Natural killer cell (primary cell): ENCODE measurements at regions not wholly inside any gene's neighbourhood (a gene's known extent, or its start where the extent isn't known, plus 50 kb on each side); places are given as distances from the start of the nearest gene placed in this dataset.
"Not testable (repeated sequence)": the region's sequence is repeated elsewhere in the genome, so short reads cannot be mapped to it uniquely, and the experiment has no call there.

Experiments used
- ATAC-seq, 3 donors: fragments of 150-1000 bp in 2 of 3; fragments of 200-7000 bp in 1 of 3; cut with Tn5 transposase; 1 replicate in 1 of 3; 2 replicates in 2 of 3; pipeline ENCODE4 v1.10.0; 2021; ENCODE audit warnings: mild to moderate bottlenecking in 2 of 3, moderate library complexity in 2 of 3
- DNase-seq, 2 donors: peaks; one replicate each; pipeline versions ENCODE4 v3.0.0 to v3.0.0-alpha.2; 2013 to 2021; ENCODE audit warnings: mixed read lengths in 1 of 2
- H3K27ac ChIP-seq: one replicate; pipeline ENCODE4 v1.5.1; 2013; ENCODE audit warnings: mild to moderate bottlenecking, low read length
- H3K27me3 ChIP-seq: one replicate; pipeline ENCODE4 v1.6.1; 2013; ENCODE audit warnings: low read length; ENCODE audit not compliant: control insufficient read depth, insufficient read depth
- H3K36me3 ChIP-seq: one replicate; pipeline ENCODE4 v1.6.1; 2013; ENCODE audit warnings: low read length; ENCODE audit not compliant: control insufficient read depth, insufficient read depth
- H3K4me1 ChIP-seq: one replicate; pipeline ENCODE4 v1.6.1; 2013; ENCODE audit warnings: low read length; ENCODE audit not compliant: control insufficient read depth, insufficient read depth
- H3K4me3 ChIP-seq: one replicate; pipeline ENCODE4 v1.5.1; 2013; ENCODE audit warnings: low read length
- H3K9me3 ChIP-seq: one replicate; pipeline ENCODE4 v1.6.1; 2013; ENCODE audit warnings: low read length; ENCODE audit not compliant: control insufficient read depth, insufficient read depth
- H3K27ac Mint-ChIP-seq, 2 donors: one replicate each; pipeline ENCODE4 v1.8.0; 2022; ENCODE audit warnings: mild to moderate bottlenecking in 2 of 2, mixed read lengths in 2 of 2, moderate library complexity in 1 of 2
- H3K27me3 Mint-ChIP-seq, 2 donors: one replicate each; pipeline ENCODE4 v1.8.0; 2022; ENCODE audit warnings: low read depth in 2 of 2, mixed read lengths in 2 of 2
- H3K36me3 Mint-ChIP-seq: one replicate; pipeline ENCODE4 v1.8.0; 2022; ENCODE audit warnings: mixed read lengths
- H3K4me1 Mint-ChIP-seq, 2 donors: one replicate each; pipeline ENCODE4 v1.8.0; 2022; ENCODE audit warnings: mixed read lengths in 2 of 2
- H3K4me3 Mint-ChIP-seq: one replicate; pipeline ENCODE4 v1.8.0; 2022; ENCODE audit warnings: mild to moderate bottlenecking, moderate library complexity, mixed read lengths
- H3K9me3 Mint-ChIP-seq, 2 donors: one replicate each; pipeline ENCODE4 v1.8.0; 2022; ENCODE audit warnings: mixed read lengths in 2 of 2
- CTCF ChIP-seq: fragments of 200-600 bp; IDR thresholded peaks from one replicate; pipeline ENCODE4 v1.8.0; 2022; ENCODE audit warnings: antibody characterized with exemption
- WGBS: methylation state at CpG from one replicate; pipeline ENCODE4 v1.1.7; 2013; ENCODE audit warnings: missing lambda C conversion rate; ENCODE audit not compliant: insufficient coverage; 5-methylcytosine and 5-hydroxymethylcytosine counted together
- intact Hi-C: fragments of 100-400 bp; cut with micrococcal nuclease; formaldehyde crosslinking; loops from one replicate; pipeline ENCODE4 v1.14.2; 2022

- H3K27ac ChIP-seq, H3K4me1 ChIP-seq, H3K9me3 ChIP-seq, H3K36me3 Mint-ChIP-seq, H3K4me3 Mint-ChIP-seq, H3K36me3 ChIP-seq, intact Hi-C loops, H3K27ac Mint-ChIP-seq, H3K27me3 Mint-ChIP-seq, H3K27me3 ChIP-seq, ATAC-seq, H3K4me3 ChIP-seq, H3K4me1 Mint-ChIP-seq, H3K9me3 Mint-ChIP-seq, DNase-seq: not testable (repeated sequence)
- WGBS = 100% methylated on average over 2 of the region's 2 CpGs
Observed at GRCh38 chr9:85792057-85792456, 50.3 kb upstream of the AGTPBP1 start.

GRCh38 chr9:85802978-85803695 is 61.4 kb upstream of the AGTPBP1 start:
- H3K36me3 ChIP-seq, H3K4me3 Mint-ChIP-seq, H3K36me3 Mint-ChIP-seq, H3K9me3 Mint-ChIP-seq, intact Hi-C loops, H3K27me3 ChIP-seq, H3K27me3 Mint-ChIP-seq, H3K27ac Mint-ChIP-seq, ATAC-seq, H3K9me3 ChIP-seq, H3K4me1 ChIP-seq, H3K4me3 ChIP-seq: not testable (repeated sequence)
- H3K4me1 Mint-ChIP-seq = peaks cover 10 to 19% of the 10 kb centered on the region in 2 donors
- peak overlapping the region; percentile 45 for H3K27ac ChIP-seq
- 39% methylated on average over 5 of the region's 6 CpGs for WGBS
- DNase-seq = peak in 1 of 2 donors; percentile 82

GRCh38 chr9:85804847-85805133 is 63.0 kb upstream of the AGTPBP1 start:
- intact Hi-C loops = not testable (repeated sequence)
- H3K4me3 Mint-ChIP-seq = peak overlapping the region; percentile 90

GRCh38 chr9:85805134-85806005 is 63.6 kb upstream of the AGTPBP1 start:
- H3K9me3 ChIP-seq, H3K27me3 ChIP-seq, H3K4me1 ChIP-seq, intact Hi-C loops, H3K36me3 ChIP-seq, H3K9me3 Mint-ChIP-seq, H3K36me3 Mint-ChIP-seq, H3K27me3 Mint-ChIP-seq: not testable (repeated sequence)
- Histone ChIP-seq H3K27ac (peak overlapping the region; percentile 84), H3K4me3 (peak overlapping the region; percentile 71)
- peak overlapping the region in 1 of 2 donors; percentile 89 for H3K27ac Mint-ChIP-seq
- WGBS = under 1% methylated on average over 105 of the region's 111 CpGs
- peak; percentile 81 to 88 (median 84) for ATAC-seq
- DNase-seq = peak; percentile 65 to 89
- H3K4me3 Mint-ChIP-seq = peak overlapping the region; percentile 91
- H3K4me1 Mint-ChIP-seq = peaks cover 15 to 19% of the 10 kb centered on the region in 2 donors
- TF ChIP-seq CTCF = peak; percentile 28

More at GRCh38 chr9:85804847-85805133, 63.0 kb upstream of the AGTPBP1 start:
- not testable (repeated sequence) for ATAC-seq, H3K4me1 ChIP-seq, DNase-seq, H3K27me3 ChIP-seq, H3K27me3 Mint-ChIP-seq, H3K27ac Mint-ChIP-seq, H3K36me3 ChIP-seq, H3K9me3 ChIP-seq, H3K36me3 Mint-ChIP-seq, H3K9me3 Mint-ChIP-seq
- peaks cover 15 to 19% of the 10 kb centered on the region in 2 donors for H3K4me1 Mint-ChIP-seq
- Histone ChIP-seq H3K4me3 (peak overlapping the region; percentile 37), H3K27ac (peak overlapping the region; percentile 84)
- 3% methylated on average over 16 of the region's 16 CpGs for WGBS

- DNase-seq, H3K9me3 ChIP-seq, H3K9me3 Mint-ChIP-seq, H3K36me3 Mint-ChIP-seq, H3K27me3 ChIP-seq, H3K4me3 ChIP-seq, H3K36me3 ChIP-seq, H3K4me1 ChIP-seq, H3K27ac ChIP-seq, H3K27ac Mint-ChIP-seq, H3K27me3 Mint-ChIP-seq, intact Hi-C loops, ATAC-seq: not testable (repeated sequence)
- WGBS = 100% methylated on average over 2 of the region's 2 CpGs
- Mint-ChIP-seq H3K4me3 (peak overlapping the region; percentile 45), H3K4me1 (peaks cover 15 to 19% of the 10 kb centered on the region in 2 donors)
Observed at GRCh38 chr9:85808329-85808728, 66.6 kb upstream of the AGTPBP1 start.

DNA sequence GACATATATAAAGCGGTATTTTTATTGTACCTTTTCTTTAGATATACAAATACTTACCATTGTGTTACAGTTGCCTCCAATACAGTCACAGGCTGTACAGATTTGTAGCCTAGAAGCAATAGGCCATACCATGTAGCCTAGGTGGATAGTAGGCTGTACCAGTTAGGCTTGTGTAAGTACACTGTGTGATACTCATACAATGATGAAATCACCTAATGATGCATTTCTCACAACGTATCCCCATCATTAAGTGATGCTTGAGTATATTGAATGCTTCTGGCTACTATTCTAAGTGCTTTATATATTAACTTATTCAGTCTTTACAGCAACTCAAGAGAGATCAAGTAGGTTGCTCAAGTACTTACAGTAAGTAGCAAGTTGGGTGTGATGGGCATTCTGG is 71.6 kb upstream of the AGTPBP1 start:
- H3K27me3 Mint-ChIP-seq, H3K4me1 ChIP-seq, ATAC-seq, H3K9me3 ChIP-seq, H3K4me1 Mint-ChIP-seq, H3K36me3 ChIP-seq, H3K9me3 Mint-ChIP-seq, H3K4me3 ChIP-seq, H3K27ac ChIP-seq, H3K27me3 ChIP-seq, H3K27ac Mint-ChIP-seq, DNase-seq, H3K4me3 Mint-ChIP-seq, H3K36me3 Mint-ChIP-seq, intact Hi-C loops: not testable (repeated sequence)
- WGBS = no CpG with 5 or more reads among the region's 2 CpGs

DNA sequence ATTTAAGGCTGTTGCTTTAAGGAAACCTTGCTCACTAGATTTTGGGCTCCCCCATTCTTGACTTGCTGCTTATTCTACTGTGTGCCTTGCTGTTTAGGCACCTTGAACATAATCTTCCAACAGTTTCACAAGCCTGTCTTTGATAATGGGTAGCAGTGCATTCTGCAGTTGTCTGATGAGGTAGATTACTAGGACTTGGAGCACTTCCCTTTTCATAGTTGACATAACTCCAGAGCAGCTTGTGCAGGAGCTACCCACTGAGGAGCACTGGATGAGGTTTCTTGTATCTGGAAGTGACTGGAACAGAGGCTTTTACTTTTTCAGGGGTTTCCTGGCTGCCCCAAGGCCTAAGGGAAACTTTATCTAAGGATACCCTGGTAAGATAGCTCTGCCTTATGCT is 73.0 kb upstream of the AGTPBP1 start:
- H3K27ac Mint-ChIP-seq, H3K27me3 Mint-ChIP-seq: not testable (repeated sequence)

More for the DNA sequence above, 73.0 kb upstream of the AGTPBP1 start:
- H3K9me3 Mint-ChIP-seq, H3K36me3 Mint-ChIP-seq, DNase-seq, H3K27ac ChIP-seq, H3K4me3 Mint-ChIP-seq, H3K9me3 ChIP-seq, intact Hi-C loops, H3K36me3 ChIP-seq, H3K27me3 ChIP-seq, H3K4me1 Mint-ChIP-seq, ATAC-seq, H3K4me1 ChIP-seq, H3K4me3 ChIP-seq: not testable (repeated sequence)
